GM12865 (cell line): ENCODE measurements at regions not wholly inside any gene's neighbourhood (a gene's known extent, or its start where the extent isn't known, plus 50 kb on each side); places are given as distances from the start of the nearest gene placed in this dataset.

Source experiments
- DNase-seq: peaks from one replicate; pipeline ENCODE4 v3.0.0; 2010; ENCODE audit warnings: low read depth
- H3K4me3 ChIP-seq: 2 replicates; pipeline ENCODE4 v1.5.1; 2011; ENCODE audit warnings: mild to moderate bottlenecking, low read depth, low read length, control low read depth
- TF ChIP-seq, protein P1 (sequence below): IDR thresholded peaks from 2 replicates; pipeline ENCODE4 v1.5.1; 2011; ENCODE audit warnings: low read length, control low read depth, low read depth, inconsistent platforms; ENCODE audit not compliant: insufficient read depth; ENCODE audit errors: missing control alignments

DNA sequence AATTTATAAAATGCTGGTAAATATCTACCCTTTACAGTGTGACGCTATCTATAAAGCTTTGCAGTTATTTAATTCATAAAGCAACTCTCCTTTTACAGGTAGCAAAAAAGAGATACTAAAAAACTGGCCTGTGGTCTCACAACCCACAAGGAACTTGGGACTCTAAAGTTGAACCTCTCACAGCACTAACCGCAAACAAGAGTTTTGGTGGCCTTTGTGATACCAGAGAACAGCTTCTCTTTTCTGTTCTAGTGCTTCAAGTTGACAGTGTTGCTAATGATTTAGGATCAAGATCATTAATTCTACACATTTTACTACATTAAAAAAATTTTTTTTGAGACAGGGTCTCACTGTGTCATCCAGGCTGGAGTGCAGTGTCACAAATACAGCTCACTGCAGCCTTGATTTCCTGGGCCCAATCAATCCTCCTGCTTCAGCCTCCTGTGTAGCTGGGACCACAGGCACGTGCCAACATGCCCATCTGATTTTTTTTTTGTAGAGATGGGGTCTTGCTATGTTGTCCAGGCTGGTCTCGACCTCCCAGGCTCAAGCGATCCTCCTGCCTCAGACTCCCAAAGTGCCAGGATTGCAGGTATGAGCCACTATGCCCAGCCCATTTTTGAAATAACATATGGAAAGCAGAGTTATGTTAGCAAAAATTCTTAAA lies 56.0 kb upstream of the ST8SIA6 start:
- DNase-seq: peak; percentile 85
- TF ChIP-seq, protein P1, sequence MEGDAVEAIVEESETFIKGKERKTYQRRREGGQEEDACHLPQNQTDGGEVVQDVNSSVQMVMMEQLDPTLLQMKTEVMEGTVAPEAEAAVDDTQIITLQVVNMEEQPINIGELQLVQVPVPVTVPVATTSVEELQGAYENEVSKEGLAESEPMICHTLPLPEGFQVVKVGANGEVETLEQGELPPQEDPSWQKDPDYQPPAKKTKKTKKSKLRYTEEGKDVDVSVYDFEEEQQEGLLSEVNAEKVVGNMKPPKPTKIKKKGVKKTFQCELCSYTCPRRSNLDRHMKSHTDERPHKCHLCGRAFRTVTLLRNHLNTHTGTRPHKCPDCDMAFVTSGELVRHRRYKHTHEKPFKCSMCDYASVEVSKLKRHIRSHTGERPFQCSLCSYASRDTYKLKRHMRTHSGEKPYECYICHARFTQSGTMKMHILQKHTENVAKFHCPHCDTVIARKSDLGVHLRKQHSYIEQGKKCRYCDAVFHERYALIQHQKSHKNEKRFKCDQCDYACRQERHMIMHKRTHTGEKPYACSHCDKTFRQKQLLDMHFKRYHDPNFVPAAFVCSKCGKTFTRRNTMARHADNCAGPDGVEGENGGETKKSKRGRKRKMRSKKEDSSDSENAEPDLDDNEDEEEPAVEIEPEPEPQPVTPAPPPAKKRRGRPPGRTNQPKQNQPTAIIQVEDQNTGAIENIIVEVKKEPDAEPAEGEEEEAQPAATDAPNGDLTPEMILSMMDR: no peak
- 0 out of 2 replicates have a peak overlapping the region, but pooled peaks have one; percentile 3 for H3K4me3 ChIP-seq

DNA sequence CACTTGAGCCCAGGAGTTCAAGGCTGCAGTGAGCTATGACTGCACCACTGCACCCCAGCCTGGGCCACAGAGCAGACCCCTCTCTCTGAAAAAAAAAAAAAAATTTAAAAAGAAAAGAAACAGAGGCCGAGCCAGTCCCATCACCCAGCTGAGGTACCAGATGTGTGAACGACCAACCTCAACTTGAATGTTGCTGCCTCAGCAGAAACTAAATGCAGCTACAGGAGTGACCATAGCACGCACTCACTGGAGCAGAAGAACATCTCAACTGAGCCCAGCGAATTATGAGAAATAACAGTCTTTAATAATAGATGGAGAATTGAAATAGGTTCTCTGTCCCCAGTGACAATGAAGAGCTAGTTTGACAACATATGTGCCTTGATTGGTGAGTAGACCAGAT lies 53.1 kb upstream of the ST8SIA6 start:
- TF ChIP-seq, protein P1: no peak
- DNase-seq: no peak
- no peak overlapping the region for H3K4me3 ChIP-seq

DNA sequence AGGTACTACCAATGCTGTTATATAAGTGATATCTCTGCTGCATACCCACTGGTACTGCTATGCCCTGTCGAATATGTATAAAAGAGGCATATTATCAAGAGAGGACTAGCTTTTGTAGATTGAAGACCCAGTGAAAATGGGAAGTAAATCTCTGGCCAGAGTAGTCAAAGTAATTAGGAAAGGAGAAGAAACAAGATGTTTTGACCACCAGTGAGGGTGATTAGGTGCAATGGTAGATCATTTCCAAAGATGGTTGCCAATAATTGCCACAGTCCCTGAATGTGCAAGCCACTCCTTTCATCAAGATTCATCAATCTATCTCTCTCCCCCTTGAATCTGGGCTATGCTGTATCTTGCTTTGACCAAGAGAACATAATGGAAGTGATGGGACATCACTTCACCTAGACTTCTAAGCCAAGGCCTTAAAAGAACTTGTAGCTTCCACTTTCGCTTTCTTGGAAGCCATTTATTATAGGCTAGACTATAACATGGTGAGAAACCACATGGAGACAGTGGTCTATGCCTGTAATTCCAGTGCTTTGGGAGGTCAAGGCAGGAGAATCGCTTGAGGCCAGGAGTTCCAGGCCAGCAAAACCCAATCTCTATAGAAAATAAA lies 52.6 kb upstream of the ST8SIA6 start:
- H3K4me3 ChIP-seq: no peak overlapping the region
- TF ChIP-seq, protein P1: no peak
- DNase-seq: no peak

DNA sequence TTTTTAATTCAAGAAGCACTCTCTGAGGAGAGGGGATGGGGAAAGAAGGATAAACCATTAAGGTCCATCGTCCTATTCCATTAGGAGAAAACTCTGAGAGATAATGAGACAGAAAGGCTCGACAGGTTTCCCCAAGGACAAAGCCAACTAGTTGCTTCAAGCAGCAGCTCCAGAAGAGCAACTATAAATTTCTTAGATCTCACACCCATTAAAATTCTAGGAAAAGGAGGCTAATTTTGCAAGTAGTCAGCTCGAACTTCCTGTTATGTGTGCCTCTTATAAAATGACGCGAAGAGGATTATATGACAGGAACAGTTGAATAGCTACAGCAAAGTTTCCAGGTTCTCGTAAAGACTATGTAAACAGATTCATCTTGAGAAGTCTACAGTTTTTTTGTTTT lies 52.0 kb upstream of the ST8SIA6 start:
- TF ChIP-seq, protein P1: no peak
- no peak overlapping the region for H3K4me3 ChIP-seq
- no peak for DNase-seq

DNA sequence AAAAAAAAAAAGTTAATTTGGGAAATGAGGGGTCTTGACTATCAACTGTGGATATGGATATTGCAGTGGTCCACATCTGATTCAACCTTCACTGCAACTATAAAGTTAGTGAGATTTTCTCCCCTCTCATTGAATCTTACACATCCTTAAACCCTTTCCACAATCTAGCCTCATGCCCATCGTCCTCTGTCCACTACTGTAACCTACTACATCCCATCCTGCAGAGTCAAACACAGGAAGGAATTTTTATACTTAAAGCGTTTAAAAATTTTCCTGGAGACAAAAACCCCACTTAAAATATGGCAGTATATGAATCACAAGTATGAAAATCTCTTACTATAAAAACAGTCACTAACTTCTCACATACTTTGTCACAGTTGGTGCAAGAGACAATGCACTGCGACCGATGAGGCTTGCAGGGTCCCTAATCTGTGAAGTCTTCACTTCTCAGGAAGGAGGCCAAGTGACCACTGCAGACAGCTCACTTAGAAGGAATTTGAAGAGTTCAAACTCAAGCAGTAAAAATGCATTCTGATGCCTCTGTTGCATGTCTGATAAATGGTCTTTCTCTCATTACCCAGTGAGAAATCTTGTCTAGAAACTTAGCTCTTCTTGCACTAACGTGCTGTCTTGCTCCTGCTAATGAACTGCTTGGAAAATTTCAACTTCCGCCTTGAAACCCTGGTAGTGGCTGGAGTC lies 50.3 kb upstream of the ST8SIA6 start:
- TF ChIP-seq, protein P1: no peak
- no peak overlapping the region for H3K4me3 ChIP-seq
- DNase-seq: no peak
